ENCODE measurements at regions not wholly inside any gene's neighbourhood (a gene's known extent, or its start where the extent isn't known, plus 50 kb on each side); places are given as distances from the start of the nearest gene placed in this dataset.

GRCh38 chr3:188031121-188031520, 122.8 kb upstream of the LPP start:
- no peak for TF ChIP-seq CTCF (IDR thresholded peaks at IDR 0.05)
- TF ChIP-seq POLR2A (IDR thresholded peaks at IDR 0.05): no peak
